Activated T-cell treated with anti-CD3 and anti-CD28 coated beads for 4 hours (primary cell): ENCODE measurements at regions not wholly inside any gene's neighbourhood (a gene's known extent, or its start where the extent isn't known, plus 50 kb on each side); places are given as distances from the start of the nearest gene placed in this dataset.
"Not testable (repeated sequence)": the region's sequence is repeated elsewhere in the genome, so short reads cannot be mapped to it uniquely, and the experiment has no call there.

Experiments used
- DNase-seq: peaks from one replicate; pipeline ENCODE4 v3.0.0-alpha.2; 2020

DNA sequence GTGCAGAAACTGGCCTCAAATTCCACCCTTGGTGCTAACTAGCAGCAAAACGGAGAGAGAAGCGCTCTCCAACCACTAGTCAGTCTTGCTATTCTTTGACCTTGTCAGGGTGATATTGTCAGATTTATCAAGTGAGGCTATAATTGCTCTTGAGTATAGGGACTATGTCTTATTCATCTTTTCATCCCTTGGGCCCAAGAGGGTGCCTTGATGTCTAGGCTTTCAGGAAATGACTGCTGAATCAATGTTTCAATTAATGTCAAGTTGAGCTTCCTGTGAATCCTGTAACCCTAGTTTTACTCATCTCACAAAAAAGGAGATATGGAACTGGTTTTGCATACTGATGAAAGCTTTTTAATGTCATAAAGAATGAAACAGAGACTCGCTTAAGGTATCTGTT is 701.3 kb downstream of the EDEM1 start:
- DNase-seq, result no peak

DNA sequence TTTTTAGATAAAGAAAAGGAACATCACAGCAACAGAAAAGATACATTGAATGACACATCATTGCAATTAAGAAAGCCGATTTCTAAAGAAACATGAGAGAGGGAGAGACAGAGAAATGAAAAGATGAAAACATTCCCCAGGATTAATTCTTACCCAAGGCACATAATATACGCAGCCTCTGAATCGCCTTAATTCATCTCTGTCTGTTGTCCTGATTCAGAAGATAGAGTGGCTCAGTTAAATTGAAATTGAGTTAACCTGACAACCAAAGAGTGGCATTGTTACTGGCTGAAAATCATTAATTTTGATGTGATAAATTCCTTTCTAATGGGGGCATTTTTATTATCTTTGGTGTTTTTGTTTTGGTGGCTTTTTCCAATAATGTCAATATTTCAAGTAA is 701.9 kb downstream of the EDEM1 start:
- no peak for DNase-seq

DNA sequence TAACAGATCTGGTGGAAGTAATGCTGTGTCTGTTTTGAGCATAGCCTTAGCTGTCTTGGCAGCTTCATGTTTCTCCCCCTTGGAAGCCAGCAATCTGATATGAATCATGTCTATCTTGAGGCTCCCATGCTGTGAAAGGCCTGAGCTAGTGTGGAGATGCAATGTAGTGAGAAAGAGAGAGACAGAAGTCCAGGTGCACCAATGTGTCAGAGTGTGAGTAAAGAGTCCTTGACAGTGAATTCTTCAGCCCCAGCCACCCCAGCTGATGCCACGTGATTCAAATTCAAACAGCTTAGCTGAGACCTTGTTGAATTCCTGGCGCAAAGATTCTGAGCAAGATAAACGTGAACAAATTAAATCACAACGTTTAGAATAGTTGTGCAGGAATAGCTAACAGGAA is 704.2 kb downstream of the EDEM1 start:
- no peak for DNase-seq

DNA sequence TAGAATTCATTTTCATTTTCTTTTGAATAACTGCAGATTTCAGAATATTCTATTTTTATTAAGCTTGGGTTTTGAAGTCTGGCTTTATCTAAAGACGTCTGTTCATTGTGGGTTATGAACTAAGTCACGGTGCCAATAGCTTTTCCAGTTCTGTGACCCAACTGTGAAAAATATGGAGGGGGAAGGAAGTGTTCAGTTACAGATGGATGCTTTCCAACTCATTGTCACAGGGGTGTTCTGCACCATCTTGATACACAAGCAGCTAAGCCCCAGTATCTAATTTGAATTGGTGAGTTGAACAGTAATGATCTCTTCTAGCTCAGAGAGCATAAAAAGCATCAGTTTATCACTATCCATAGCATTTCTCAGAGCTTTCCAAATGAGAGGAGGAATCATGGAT is 710.6 kb downstream of the EDEM1 start:
- no peak for DNase-seq

DNA sequence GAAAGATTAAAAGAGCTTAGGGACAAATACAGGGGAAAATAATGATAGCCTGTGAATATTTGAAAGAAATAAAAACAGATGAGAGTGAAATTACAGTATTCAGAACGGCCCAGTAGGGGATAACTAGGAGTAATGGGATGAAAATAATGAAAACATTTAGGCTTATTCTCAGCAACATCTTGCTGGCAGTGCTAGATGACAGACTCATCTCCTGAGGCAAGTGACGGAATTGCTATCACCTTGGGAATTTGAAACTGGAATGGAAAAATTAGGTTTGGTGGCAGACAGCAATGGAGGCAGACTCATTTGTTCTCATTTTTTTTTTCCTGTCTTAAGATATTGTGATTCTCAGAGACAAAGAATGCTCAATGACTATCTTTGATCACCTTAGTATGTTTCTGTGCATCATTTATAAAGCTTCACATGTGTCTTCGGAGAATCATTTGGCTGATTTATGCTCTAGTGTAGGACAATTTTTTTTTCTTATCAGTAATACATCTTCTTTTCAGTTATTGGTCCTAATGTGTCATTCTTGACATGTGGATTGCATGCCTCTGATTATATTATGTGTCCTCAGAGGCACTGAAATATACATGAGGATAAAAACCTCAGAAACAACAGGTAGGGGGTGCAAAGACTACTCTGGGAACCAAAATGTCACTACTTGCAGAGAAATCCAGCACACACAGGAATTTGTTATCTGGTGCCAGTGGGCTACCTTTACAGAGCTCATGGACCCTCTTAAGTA is 711.7 kb downstream of the EDEM1 start:
- DNase-seq, result no peak

DNA sequence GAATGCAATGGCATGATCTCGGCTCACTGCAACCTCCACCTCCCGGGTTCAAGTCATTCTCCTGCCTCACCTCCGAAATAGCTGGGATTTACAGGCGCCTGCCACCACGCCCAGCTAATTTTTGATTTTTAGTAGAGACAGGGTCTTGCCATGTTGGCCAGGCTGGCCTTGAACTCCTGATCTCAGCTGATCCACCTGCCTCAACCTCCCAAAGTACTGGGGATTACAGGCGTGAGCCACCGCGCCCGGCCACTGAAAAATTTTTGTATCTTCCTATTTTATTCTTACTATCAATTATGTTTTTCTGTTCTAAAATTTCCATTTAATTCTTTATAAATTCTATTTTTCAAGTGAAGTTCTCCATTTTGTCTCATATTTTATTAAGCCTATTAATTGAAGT is 730.4 kb downstream of the EDEM1 start:
- DNase-seq, result no peak

DNA sequence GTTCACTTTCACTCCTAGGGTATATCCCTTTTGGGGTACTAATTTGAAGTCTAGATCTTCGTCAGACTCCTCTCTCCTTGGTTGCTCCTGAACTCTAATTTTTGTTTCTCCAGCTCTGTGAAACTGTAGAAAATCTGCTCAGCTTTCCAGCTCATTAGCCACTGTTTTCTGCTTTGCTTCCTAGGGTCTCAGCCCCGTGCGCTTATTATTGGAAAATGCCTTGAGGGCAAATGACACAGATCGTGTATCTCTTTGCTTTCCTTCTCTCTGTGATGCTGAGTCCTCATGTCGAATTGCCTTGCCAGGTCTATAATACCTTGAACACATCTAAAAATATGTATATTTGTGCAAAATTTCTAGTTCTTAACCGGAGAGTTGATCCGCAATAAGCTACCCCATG is 731.1 kb downstream of the EDEM1 start:
- no peak for DNase-seq

DNA sequence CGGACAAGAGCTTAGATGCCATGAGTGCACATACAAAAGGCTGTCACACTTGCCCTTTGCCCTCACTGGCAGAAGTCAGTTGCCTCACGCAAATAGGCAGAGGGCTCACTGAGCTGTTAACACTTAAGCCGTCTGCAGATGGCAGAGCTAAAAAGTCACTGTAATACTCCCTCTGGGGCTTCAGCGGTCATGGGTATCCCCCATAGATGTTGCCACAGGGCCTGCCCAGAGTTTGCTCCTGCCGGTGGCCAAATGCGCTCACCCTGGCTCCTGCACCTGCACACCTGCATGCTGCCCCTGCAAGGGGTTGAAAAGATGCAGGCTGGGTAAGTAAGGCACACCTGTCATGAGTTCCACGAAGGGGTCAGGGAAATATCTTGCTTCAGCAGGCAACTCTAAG is 741.5 kb downstream of the EDEM1 start:
- DNase-seq, result no peak

DNA sequence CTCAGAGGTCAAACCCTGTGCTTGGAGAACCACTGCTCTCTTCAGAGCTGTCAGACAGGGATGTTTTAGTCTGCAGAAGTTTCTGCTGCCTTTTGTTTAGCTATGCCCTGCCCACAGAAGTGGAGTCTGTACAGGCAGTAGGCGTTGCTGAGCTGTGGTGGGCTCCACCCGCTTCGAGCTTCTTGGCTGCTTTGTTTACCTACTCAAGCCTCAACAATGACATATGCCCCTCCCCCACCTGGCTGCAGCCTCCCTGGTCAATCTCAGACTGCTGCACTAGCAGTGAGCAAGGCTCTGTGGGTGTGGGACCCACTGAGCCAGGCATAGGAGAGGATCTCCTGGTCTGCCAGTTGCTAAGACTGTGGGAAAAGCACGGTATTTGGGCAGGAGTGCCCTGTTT is 756.6 kb downstream of the EDEM1 start:
- DNase-seq, result not testable (repeated sequence)

DNA sequence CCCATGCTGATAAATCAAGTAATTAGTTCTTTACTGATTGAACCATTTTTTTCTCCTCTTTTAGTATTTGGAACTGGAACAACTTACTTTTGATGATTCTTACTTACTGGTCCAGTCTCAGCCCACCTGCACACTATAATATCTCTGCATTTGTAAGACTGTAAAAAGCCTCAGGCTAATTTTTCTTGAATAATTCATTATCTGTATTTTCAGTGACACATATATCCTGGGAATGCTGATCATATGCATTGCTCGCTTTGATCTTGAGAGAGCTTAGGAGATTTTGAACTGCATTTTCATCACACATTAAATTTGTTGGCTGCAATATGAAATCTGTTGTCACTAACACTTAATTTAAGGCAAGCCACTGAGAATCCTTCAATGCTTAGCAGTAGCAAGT is 760.6 kb downstream of the EDEM1 start:
- DNase-seq, result no peak

DNA sequence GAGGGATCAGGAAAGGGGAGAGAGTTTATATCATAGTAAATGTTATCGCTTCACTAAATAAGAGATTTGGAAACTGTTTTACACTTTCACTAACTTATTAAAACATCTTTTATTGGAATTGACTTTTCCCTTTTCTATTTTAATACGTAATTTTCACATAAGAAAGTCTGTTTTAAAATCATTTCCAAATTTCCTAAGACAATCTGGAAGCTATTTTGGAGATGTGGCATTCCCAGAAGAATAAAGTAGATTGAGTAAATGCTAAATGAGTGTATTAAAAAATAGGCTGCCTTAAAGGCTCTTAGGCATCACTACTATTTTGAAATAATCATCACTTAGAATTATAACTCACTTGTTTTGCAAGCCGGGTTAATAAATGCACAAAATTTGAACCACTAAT is 763.5 kb downstream of the EDEM1 start:
- DNase-seq, result no peak

DNA sequence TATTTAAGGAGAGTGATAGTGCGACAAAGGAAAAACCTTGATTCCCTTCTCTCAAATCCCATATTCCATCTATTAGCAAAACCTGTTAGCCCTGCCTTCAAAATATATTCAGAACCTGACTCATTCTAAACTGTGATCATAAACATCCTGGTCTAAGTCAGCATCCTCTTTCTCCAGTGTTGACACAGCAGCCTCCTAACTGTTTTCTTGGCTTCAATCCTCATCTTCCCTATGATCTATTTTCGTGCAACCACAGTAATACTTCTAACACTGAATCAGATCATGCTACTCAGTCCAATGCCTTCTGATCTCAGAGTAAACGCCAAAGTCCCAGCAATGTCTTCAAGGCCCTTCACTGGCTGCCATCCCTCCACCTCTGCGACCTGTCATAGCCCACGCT is 785.1 kb downstream of the EDEM1 start:
- DNase-seq, result no peak

DNA sequence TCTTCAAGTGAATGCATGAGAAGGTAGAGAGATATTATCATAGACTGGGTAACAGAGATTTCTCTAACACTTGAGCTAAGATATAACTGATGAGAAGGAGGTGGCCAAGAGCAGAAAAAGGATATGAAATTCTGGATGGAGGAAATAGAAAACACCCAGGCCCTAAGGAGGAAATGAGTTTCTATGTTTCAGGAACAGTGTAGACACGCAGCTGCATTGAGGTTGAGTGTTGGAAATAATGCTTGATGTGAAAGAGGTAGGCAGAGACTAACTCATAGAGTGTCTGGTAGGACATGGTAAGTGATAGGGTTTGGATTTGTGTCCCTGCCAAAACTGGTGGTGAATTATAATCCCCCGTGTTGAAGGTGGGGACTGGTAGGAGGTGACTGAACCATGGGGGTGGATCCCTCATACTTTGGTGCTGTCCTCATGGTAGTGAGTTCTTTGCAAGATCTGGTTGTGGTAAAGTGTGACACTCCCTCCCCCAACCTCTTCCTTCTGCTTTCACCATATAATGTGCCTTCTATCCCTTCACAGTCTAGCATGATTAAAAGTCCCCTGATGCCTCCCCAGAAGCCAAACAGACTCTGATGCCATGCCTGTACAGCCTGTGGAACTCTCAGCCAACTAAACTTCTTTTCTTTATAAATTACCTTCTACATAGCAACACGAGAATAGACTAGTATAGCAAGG is 787.3 kb downstream of the EDEM1 start:
- no peak for DNase-seq

DNA sequence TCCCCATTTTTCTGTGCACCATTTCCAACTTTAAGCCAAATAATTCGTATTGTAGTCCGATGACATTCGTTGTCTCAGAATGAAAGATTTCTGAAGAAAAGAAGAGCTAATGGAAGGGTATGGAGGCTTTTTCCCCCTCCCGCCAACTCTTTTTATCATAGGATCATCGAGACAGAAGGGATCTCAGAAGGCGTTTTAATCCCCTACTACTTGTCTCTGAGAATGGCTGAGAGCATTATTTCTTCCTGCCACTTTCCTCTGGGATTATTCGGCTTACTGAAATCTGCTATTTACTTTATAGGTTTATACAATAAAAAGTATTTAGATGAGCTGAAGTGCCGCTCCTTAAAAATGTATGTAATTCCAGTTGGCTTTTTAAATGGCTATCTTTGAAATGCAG is 789.8 kb downstream of the EDEM1 start:
- DNase-seq, result no peak

DNA sequence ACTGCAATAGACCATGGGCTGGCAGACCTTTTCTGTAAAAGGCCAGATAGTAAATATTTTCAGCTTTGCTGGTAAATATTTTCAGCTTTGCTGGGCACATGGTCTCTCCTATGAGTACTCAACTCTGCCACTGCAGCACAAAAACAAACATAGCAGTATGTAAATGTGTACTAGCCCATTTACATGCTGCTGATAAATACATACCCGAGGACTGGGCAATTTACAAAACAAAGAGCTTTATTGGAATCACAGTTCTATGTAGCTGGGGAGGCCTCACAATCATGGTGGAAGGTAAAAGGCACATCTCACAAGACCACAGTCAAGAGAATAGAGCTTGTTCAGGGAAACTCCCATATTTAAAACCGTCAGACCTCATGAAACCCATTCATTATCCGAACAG is 793.0 kb downstream of the EDEM1 start:
- DNase-seq, result no peak

DNA sequence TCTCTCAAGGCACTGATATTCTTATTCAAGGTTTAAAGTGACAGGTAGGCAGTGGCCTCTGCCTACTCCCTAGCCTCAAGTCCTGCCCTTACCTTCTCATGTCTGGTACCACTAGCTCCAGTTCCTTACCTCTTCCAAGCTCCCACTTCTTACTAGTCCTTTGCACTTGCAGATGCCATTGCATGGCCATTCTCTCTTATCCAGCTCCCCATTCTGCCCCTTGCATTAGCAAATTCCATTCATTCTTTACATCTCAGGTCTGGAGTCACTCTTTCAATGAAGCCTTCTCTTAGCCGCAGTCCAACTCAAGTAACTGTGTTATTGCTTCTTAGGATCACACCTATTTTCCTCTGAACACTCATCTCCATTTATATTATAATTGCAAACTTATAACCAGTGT is 807.1 kb downstream of the EDEM1 start:
- no peak for DNase-seq

DNA sequence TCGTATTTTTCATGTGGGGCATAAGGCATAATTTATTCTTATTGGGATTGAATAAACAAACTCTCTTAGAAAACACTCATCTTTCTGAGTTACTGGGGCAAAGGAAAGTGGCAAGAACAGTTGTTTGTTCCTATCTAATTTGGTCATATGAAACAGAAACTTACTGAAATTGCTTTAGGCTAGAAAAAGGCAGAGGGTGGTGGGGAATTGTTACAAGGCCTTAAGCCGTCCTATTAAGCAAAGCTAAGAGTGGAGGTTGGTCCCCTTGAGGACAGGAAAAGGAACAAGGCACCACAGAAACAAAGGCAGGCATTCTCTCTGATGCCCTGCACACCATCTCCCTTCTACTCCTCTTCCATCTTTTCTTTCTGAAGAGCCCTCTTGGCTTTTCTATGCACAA is 830.9 kb downstream of the EDEM1 start:
- no peak for DNase-seq

DNA sequence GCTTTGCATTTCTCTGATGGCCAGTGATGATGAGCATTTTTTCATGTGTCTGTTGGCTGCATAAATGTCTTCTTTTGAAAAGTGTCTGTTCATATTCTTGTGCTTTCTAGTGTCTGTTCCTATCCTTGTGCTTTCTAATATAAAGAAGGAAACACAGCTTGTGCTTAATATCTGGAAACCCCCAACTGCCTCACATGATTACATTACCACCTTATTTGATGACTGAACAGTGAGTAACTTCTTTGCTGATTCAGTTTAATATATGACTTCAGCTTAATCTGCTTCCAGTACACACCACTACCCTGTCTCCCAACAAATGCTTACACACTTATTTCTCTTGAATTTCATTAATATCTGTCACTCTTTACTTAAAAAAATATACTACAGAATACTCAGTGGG is 835.1 kb downstream of the EDEM1 start:
- DNase-seq, result no peak

DNA sequence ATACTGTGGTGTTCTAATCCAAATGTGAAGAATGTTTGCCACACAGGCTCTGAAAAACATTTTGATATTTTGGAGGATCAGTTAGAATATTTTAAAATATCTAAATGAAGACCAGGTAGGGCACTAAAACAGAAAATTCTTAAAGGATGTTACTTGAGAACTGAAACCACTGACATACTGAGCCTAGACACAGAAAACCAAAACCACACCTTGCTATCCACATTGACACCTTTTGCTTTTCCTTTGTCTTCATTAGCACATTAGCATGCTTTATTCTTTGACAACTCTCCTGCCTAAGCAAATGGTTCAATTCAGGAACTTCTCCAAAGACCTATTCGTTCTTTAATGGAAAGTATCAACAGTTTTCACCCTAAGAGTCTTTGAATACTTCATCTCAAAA is 835.9 kb upstream of the GRM7 start:
- DNase-seq, result no peak

DNA sequence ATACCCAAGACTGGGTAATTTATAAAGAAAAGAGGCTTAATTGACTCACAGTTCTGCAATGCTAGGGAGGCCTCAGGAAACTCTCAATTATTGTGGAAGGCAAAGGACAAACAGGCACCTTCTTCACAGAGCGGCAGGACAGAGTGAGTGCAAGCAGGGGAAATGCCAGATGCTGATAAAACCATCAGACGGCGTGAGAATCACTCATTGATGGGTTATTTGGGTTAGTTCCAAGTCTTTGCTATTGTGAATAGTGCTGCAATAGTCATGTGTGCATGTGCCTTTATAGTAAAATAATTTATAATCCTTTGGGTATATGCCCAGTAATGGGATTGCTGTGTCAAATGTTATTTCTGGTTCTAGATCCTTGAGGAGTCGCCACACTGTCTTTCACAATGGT is 830.3 kb upstream of the GRM7 start:
- DNase-seq, result not testable (repeated sequence)

DNA sequence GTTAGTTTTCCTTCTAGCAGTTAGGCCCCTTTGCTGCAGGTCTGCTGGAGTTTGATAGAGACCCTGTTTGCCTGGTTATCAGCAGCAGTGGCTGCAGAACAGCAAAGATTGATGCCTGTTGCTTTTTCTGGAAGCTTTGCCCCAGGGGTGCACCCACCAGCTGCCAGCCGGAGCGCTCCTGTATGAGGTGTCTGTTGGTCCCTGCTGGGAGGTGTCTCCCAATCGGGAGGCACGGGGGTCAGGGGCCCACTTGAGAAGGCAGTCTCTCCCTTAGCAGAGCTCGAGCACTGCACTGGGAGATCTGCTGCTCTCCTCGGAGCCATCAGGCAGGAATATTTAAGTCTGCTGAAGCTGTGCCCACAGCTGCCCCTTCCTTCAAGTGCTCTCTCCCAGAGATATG is 825.3 kb upstream of the GRM7 start:
- no peak for DNase-seq

DNA sequence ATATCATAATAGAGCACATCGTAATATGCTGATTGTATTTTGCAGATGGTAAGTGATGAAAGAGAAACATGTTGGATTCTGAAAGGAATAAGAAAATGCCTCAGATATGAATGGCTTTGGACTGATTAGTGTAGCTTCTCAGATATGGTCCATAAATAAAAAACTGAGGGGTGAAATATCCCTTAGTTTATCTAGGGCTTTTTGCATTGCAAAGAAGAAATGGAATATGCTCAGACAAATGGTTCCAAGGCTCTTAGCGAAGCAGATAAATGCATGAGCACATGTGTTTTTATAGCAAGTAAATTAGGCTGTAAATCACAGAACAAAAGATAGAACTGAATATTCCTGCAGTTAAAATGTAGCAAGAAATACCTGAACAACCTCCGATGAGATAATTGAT is 820.9 kb upstream of the GRM7 start:
- DNase-seq, result no peak

DNA sequence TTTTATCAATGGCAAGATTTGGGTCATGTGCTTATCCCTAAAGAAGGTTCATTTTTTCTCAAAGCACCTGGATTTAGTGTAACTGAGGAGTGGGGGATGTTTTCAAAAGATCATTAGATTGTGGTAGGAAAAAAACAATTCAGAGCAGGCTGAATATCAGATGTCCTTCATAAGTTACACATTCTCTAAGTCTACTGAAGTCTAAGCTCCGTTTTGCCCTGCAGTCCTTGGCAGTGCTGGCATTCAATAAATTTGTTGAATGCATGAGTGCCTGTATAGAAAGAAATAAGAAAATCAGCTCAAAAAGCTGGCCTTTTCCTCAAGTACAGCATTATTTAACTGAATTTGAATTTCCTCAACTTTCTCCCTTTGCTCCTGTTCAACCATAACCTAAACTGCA is 819.0 kb upstream of the GRM7 start:
- DNase-seq, result no peak

DNA sequence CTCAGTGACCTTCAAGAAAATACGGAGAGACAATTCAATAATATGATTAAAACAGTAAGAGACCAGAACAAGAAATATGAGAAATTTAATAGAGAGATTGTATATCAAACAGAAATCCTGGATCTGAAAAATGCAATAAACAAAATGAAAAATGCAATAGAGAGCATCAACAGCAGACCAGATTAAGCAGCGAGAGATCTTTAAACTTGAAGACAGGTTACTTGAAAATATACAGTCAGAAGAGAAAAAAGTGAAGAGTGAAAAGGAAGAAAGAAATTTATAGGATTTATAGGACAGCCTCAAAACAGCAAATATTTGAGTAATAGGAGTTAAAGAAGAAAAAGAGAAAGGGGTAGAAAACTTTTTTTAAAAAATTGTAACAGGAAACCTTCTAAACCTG is 813.9 kb upstream of the GRM7 start:
- no peak for DNase-seq

DNA sequence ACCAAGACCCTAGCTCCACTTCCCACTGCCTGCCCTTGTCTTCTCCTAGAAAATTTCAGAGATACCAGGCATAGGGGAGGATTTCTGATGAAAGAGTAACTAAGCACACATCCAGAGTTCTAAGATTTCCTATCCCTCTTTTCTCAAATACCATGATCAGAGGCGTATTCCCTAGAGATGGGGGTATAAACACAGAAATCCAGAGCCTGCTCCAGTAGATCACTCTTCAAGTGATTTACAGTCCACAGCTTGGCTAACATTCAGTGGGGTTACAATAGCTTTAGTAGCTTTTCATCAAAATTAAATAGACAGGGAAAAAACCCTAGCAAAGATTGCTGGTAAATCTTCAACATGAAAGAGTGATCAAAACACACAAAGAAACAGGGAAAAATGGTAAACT is 800.7 kb upstream of the GRM7 start:
- no peak for DNase-seq
